HepG2 (cell line): ENCODE measurements at regions not wholly inside any gene's neighbourhood (a gene's known extent, or its start where the extent isn't known, plus 50 kb on each side); places are given as distances from the start of the nearest gene placed in this dataset.

Experiments used
- ATAC-seq: fragments of 200-7000 bp; cut with Tn5 transposase; 3 replicates; pipeline ENCODE4 v1.9.1; 2020; ENCODE audit warnings: mild to moderate bottlenecking, moderate library complexity
- BruUV-seq: library from RNA; stranded (reverse); fragments of 400-500 nt; replicated peaks from 2 replicates; lab custom pipeline; 2021; lab: Mats Ljungman, UMichigan
- CTCF ChIA-PET: fragments of 300-600 bp; formaldehyde crosslinking; extraction: SDS; loops from one replicate; lab custom pipeline; 2021; ENCODE audit warnings: low total read pairs, inconsistent platforms, low intra/inter-chr PET ratio; lab: Yijun Ruan, JAX
- POLR2A ChIA-PET: fragments of 350-600 bp; sonication (Branson Sonifier 250); formaldehyde crosslinking; loops from one replicate; lab custom pipeline; 2020; ENCODE audit warnings: antibody characterized with exemption, inconsistent platforms; lab: Yijun Ruan, JAX
- DNase-seq: peaks from one replicate; pipeline ENCODE4 v3.0.0-alpha.2; 2015; ENCODE audit warnings: low spot score
- FAIRE-seq: peaks from 3 replicates; lab custom pipeline; 2011; peaks lifted over from hg19 to GRCh38; lab: Jason Lieb, UNC
- H2AFZ ChIP-seq: one replicate; pipeline ENCODE4 v1.6.1; 2011; ENCODE audit warnings: low read length, inconsistent platforms
- H3K27ac ChIP-seq: fragments of 300-600 bp; 3 replicates; pipeline ENCODE4 v1.8.0; 2011; ENCODE audit warnings: mixed run types, mild to moderate bottlenecking, mixed read lengths, low read length, inconsistent platforms; ENCODE audit not compliant: insufficient read depth; ENCODE audit errors: extremely low read length
- H3K27me3 ChIP-seq, 2 experiments: fragments of 200-600 bp in 1 of 2; 2 replicates in 1 of 2; 3 replicates in 1 of 2; pipeline versions ENCODE4 v1.6.0 to v1.8.0; 2011; ENCODE audit warnings: low read length in 2 of 2, mild to moderate bottlenecking in 2 of 2, moderate library complexity in 2 of 2, inconsistent platforms in 1 of 2; ENCODE audit not compliant: insufficient read depth in 2 of 2, control insufficient read depth in 1 of 2
- H3K36me3 ChIP-seq, 2 experiments: fragments of 200-600 bp in 1 of 2; replicated peaks in 1 of 2; 2 replicates in 1 of 2; 3 replicates in 1 of 2; pipeline versions ENCODE4 v1.5.1 to v1.8.0; 2011; ENCODE audit warnings: low read length in 2 of 2, inconsistent platforms in 1 of 2; ENCODE audit not compliant: insufficient read depth in 2 of 2, control insufficient read depth in 1 of 2
- H3K4me1 ChIP-seq: 2 replicates; pipeline ENCODE4 v1.5.1; 2012; ENCODE audit warnings: low read length, inconsistent platforms; ENCODE audit not compliant: insufficient read depth
- H3K4me2 ChIP-seq: 2 replicates; pipeline ENCODE4 v1.6.0; 2011; ENCODE audit warnings: low read depth, low read length, inconsistent platforms
- H3K4me3 ChIP-seq, 3 experiments: fragments of 200-600 bp in 1 of 3; sonication (generic), shearing (Covaris generic) in 1 of 3; replicated peaks in 1 of 3; 2 replicates each; pipeline ENCODE4 v1.5.1; 2011 to 2016; ENCODE audit warnings: low read length in 3 of 3, inconsistent platforms in 2 of 3, low read depth in 2 of 3, mild to moderate bottlenecking in 2 of 3, control low read depth in 1 of 3, mixed read lengths in 1 of 3; ENCODE audit not compliant: insufficient read depth in 1 of 3
- H3K79me2 ChIP-seq: one replicate; pipeline ENCODE4 v1.6.1; 2011; ENCODE audit warnings: low read length, inconsistent platforms; ENCODE audit not compliant: insufficient read depth
- H3K9ac ChIP-seq: 2 replicates; pipeline ENCODE4 v1.6.0; 2011; ENCODE audit warnings: mild to moderate bottlenecking, low read depth, low read length, inconsistent platforms; ENCODE audit not compliant: insufficient read depth
- H3K9me3 ChIP-seq: 2 replicates; pipeline ENCODE4 v1.5.1; 2012; ENCODE audit warnings: mild to moderate bottlenecking, low read length
- H4K20me1 ChIP-seq: 2 replicates; pipeline ENCODE4 v1.6.0; 2011; ENCODE audit warnings: inconsistent platforms, mild to moderate bottlenecking, low read length, moderate library complexity; ENCODE audit not compliant: insufficient read depth
- GLI4 ChIP-seq: sonication (generic); formaldehyde crosslinking; IDR thresholded peaks from 2 replicates; pipeline ENCODE4 v1.5.1; 2020; ENCODE audit warnings: missing genetic modification reagents, mild to moderate bottlenecking, moderate library complexity, borderline replicate concordance
- HNRNPLL ChIP-seq: fragments of 200-400 bp; formaldehyde crosslinking; IDR thresholded peaks from 2 replicates; pipeline ENCODE4 v1.6.1; 2017; ENCODE audit warnings: mild to moderate bottlenecking, low read depth, low read length; ENCODE audit not compliant: poor library complexity, severe bottlenecking
- KMT2B ChIP-seq: IDR thresholded peaks from 2 replicates; pipeline ENCODE4 v1.6.1; 2016; ENCODE audit warnings: missing genetic modification reagents, missing compliant biosample characterization
- NR1H2 ChIP-seq: sonication (generic); formaldehyde crosslinking; IDR thresholded peaks from 2 replicates; pipeline ENCODE4 v1.8.1; 2022; ENCODE audit warnings: low read depth, missing genetic modification reagents, borderline replicate concordance
- SIX1 ChIP-seq: sonication (generic); formaldehyde crosslinking; IDR thresholded peaks from 2 replicates; pipeline ENCODE4 v1.4.0; 2020; ENCODE audit warnings: missing genetic modification reagents, borderline replicate concordance
- SNRNP70 ChIP-seq: fragments of 200-400 bp; formaldehyde crosslinking; IDR thresholded peaks from 2 replicates; pipeline ENCODE4 v1.6.1; 2017; ENCODE audit warnings: mild to moderate bottlenecking, low read depth, low read length, moderate library complexity
- ZBTB34 ChIP-seq: sonication (generic); formaldehyde crosslinking; IDR thresholded peaks from 2 replicates; pipeline ENCODE4 v1.8.0; 2022; ENCODE audit warnings: mild to moderate bottlenecking, missing genetic modification reagents
- ZBTB49 ChIP-seq: sonication (generic); formaldehyde crosslinking; IDR thresholded peaks from 2 replicates; pipeline ENCODE4 v1.4.0; 2020; ENCODE audit warnings: missing genetic modification reagents, borderline replicate concordance
- ZFP62 ChIP-seq: sonication (generic); formaldehyde crosslinking; IDR thresholded peaks from 2 replicates; pipeline ENCODE4 v1.4.0; 2020; ENCODE audit warnings: missing genetic modification reagents
- ZNF441 ChIP-seq: sonication (generic); formaldehyde crosslinking; IDR thresholded peaks from 2 replicates; pipeline ENCODE4 v1.7.0; 2021; ENCODE audit warnings: missing genetic modification reagents, borderline replicate concordance
- WGBS: methylation state at CpG from one replicate; pipeline ENCODE4 v1.1.6; 2017; ENCODE audit warnings: low lambda C conversion rate; 5-methylcytosine and 5-hydroxymethylcytosine counted together
- in situ Hi-C: cut with HindIII; loops from 2 replicates; pipeline ENCODE4 v1.10.0; 2017; ENCODE audit warnings: low pct_unique_long_range_greater_than_20kb; ENCODE audit not compliant: extremely low pct_ligation_motif_present
- intact Hi-C: fragments of 100-400 bp; cut with micrococcal nuclease; formaldehyde crosslinking; loops from one replicate; pipeline ENCODE4 v1.10.0; 2022; ENCODE audit not compliant: unreplicated experiment

GRCh38 chr5:67413721-67414120 lies 217.1 kb upstream of the CD180 start:
- ATAC-seq (no peak), FAIRE-seq (no peak), DNase-seq (no peak)
- 31% methylated on average over 3 of the region's 3 CpGs for WGBS
- no peak for TF ChIP-seq ZNF441 (CRISPR knock-in tag)
- TF ChIP-seq HNRNPLL = no peak
- TF ChIP-seq GLI4 = no peak
- TF ChIP-seq ZBTB49 (CRISPR knock-in tag) = no peak
- no peak for TF ChIP-seq SIX1 (CRISPR knock-in tag)
- TF ChIP-seq ZFP62 = no peak
- TF ChIP-seq KMT2B (CRISPR knock-in tag) = no peak
- TF ChIP-seq SNRNP70 = no peak
- TF ChIP-seq ZBTB34 (CRISPR knock-in tag) = no peak
- no peak for TF ChIP-seq NR1H2
- BruUV-seq = no TSS peak
- Histone ChIP-seq H3K79me2 (no peaks in the 10 kb centered on the region), H3K4me1 (no peaks in the 10 kb centered on the region), H3K36me3 (no peaks in the 10 kb centered on the region), H3K9me3 (no peaks in the 10 kb centered on the region), H4K20me1 (no peaks in the 10 kb centered on the region), H3K27ac (no peak overlapping the region), H3K4me3 (no peak overlapping the region), H2AFZ (no peak overlapping the region), H3K27me3 (no peaks in the 10 kb centered on the region), H3K9ac (no peak overlapping the region), H3K4me2 (no peak overlapping the region)
- intact Hi-C loops (no loop called here), in situ Hi-C loops (no loop called here)
- ChIA-PET POLR2A (no interaction called here), CTCF (no interaction called here)
